GM19238 (cell line): ENCODE measurements at regions not wholly inside any gene's neighbourhood (a gene's known extent, or its start where the extent isn't known, plus 50 kb on each side); places are given as distances from the start of the nearest gene placed in this dataset.

Source experiments
- DNase-seq: peaks from one replicate; pipeline ENCODE4 v3.0.0; 2011; ENCODE audit warnings: low spot score; ENCODE audit not compliant: insufficient read length

- DNase-seq = no peak
Measured at GRCh38 chr5:6175172-6175854, 203.0 kb downstream of the MED10 start.

- no peak for DNase-seq
Measured at GRCh38 chr5:6169660-6170059, 208.7 kb downstream of the MED10 start.

- DNase-seq = no peak
Measured at GRCh38 chr5:6166698-6167394, 211.5 kb downstream of the MED10 start.

- DNase-seq = no peak
Measured at GRCh38 chr5:6163913-6164312, 214.4 kb downstream of the MED10 start.

GRCh38 chr5:6162175-6162574, 216.2 kb downstream of the MED10 start:
- no peak for DNase-seq

GRCh38 chr5:6161257-6161656, 217.1 kb downstream of the MED10 start:
- DNase-seq = no peak

GRCh38 chr5:6159832-6160430, 218.4 kb downstream of the MED10 start:
- DNase-seq = no peak

GRCh38 chr5:6158974-6159831, 219.1 kb downstream of the MED10 start:
- no peak for DNase-seq

GRCh38 chr5:6154216-6154615, 224.1 kb downstream of the MED10 start:
- no peak for DNase-seq

- DNase-seq = no peak
Measured at GRCh38 chr5:6146271-6146670, 232.1 kb downstream of the MED10 start.

GRCh38 chr5:6145616-6146237, 232.6 kb downstream of the MED10 start:
- DNase-seq = no peak

- no peak for DNase-seq
Measured at GRCh38 chr5:6143523-6143922, 234.8 kb downstream of the MED10 start.

GRCh38 chr5:6142353-6142752, 236.0 kb downstream of the MED10 start:
- DNase-seq = no peak

GRCh38 chr5:6140219-6140618, 238.1 kb downstream of the MED10 start:
- DNase-seq = no peak

- no peak for DNase-seq
Measured at GRCh38 chr5:6135977-6136376, 242.4 kb downstream of the MED10 start.

- DNase-seq = no peak
Measured at GRCh38 chr5:6134281-6134680, 244.1 kb downstream of the MED10 start.

GRCh38 chr5:6125781-6126180, 252.6 kb downstream of the MED10 start:
- no peak for DNase-seq

- DNase-seq = no peak
Measured at GRCh38 chr5:6118691-6119090, 259.7 kb downstream of the MED10 start.

- no peak for DNase-seq
Measured at GRCh38 chr5:6117212-6117611, 261.1 kb downstream of the MED10 start.

- DNase-seq = no peak
Measured at GRCh38 chr5:6115852-6116251, 262.5 kb downstream of the MED10 start.

GRCh38 chr5:6112538-6112937, 265.8 kb downstream of the MED10 start:
- DNase-seq = no peak
